Heart left ventricle (tissue), 16 donors: ENCODE measurements at regions not wholly inside any gene's neighbourhood (a gene's known extent, or its start where the extent isn't known, plus 50 kb on each side); places are given as distances from the start of the nearest gene placed in this dataset.

Source experiments
- ATAC-seq, 4 donors: fragments of 200-7000 bp; cut with Tn5 transposase; one replicate each; pipeline ENCODE4 v1.9.1; 2020 to 2022; ENCODE audit warnings: moderate library complexity in 4 of 4, mild to moderate bottlenecking in 3 of 4, moderate number of reproducible peaks in 1 of 4
- DNase-seq, 5 donors: peaks; one replicate each; pipeline ENCODE4 v3.0.0-alpha.2; 2020
- H3K27ac ChIP-seq, 12 donors: fragments of 200-600 bp; sonication (generic) in 4 of 12; one replicate each; pipeline versions ENCODE4 v1.5.0 to v1.8.0; 2016 to 2022; ENCODE audit warnings: mild to moderate bottlenecking in 2 of 12
- H3K27me3 ChIP-seq, 9 donors: fragments of 200-600 bp; sonication (generic) in 2 of 9; one replicate each; pipeline versions ENCODE4 v1.5.1 to v1.8.0; 2016 to 2022; ENCODE audit warnings: mild to moderate bottlenecking in 3 of 9
- H3K36me3 ChIP-seq, 9 donors: fragments of 200-600 bp; sonication (generic) in 2 of 9; one replicate each; pipeline versions ENCODE4 v1.5.0 to v1.8.0; 2018 to 2022; ENCODE audit warnings: mild to moderate bottlenecking in 2 of 9
- H3K4me1 ChIP-seq, 12 donors: fragments of 200-600 bp; sonication (generic) in 4 of 12; one replicate each; pipeline versions ENCODE4 v1.5.0 to v1.8.0; 2016 to 2022; ENCODE audit warnings: mild to moderate bottlenecking in 3 of 12
- H3K4me3 ChIP-seq, 12 donors: fragments of 200-600 bp; sonication (generic) in 4 of 12; one replicate each; pipeline versions ENCODE4 v1.5.0 to v1.8.0; 2017 to 2022; ENCODE audit warnings: mild to moderate bottlenecking in 9 of 12, moderate library complexity in 4 of 12
- H3K9me3 ChIP-seq, 12 donors: fragments of 200-600 bp; sonication (generic) in 4 of 12; one replicate each; pipeline versions ENCODE4 v1.5.0 to v1.8.0; 2016 to 2022; ENCODE audit warnings: mild to moderate bottlenecking in 1 of 12
- CTCF ChIP-seq, 12 donors: fragments of 200-600 bp; sonication (generic) in 4 of 12; IDR thresholded peaks; one replicate each; pipeline versions ENCODE4 v1.5.0 to v1.8.0; 2018 to 2022; ENCODE audit warnings: antibody characterized with exemption in 12 of 12, mild to moderate bottlenecking in 5 of 12
- POLR2A ChIP-seq, 2 donors: fragments of 450-650 bp; IDR thresholded peaks; one replicate each; pipeline ENCODE4 v1.6.1; 2017; ENCODE audit warnings: antibody characterized with exemption in 2 of 2, mild to moderate bottlenecking in 2 of 2, moderate library complexity in 2 of 2
- WGBS, 4 donors: extraction: QIAGEN DNeasy Blood & Tissue Kit in 2 of 4; methylation state at CpG; one replicate each; pipeline versions ENCODE4 v1.1.5 to v1.1.7; 2013 to 2018; 5-methylcytosine and 5-hydroxymethylcytosine counted together
- intact Hi-C, 10 donors: fragments of 100-400 bp; cut with DNase I; formaldehyde crosslinking; loops; one replicate each; pipeline versions ENCODE4 v1.11.1 to v1.14.2; 2022
- donor health status: ischemic (EF 13 %, LVEDD 7.1; RV severe dilation, severe dysfunction).
- donor health status: healthy with polysubstance abuse.
- donor health status: DM: no; HTN: yes; CAD: no.
- donor health status: DM: no; HTN: no; CAD: no.
- donor health status: ischemic (EF 25% LVEDD 6.9; RV normal size, moderate dysfunction).
- donor health status: ischemic (EF 25% LVEDD 5.7; RV mildly dilated, moderate dysfunction).
- donor health status: healthy.
- donor health status: DM: yes; HTN: yes; CAD: no.
- donor health status: ischemic (EF 35%, LVEDD 5.7; RV mildly dilated, moderate dysfunction).
- donor health status: nonischemic (EF 11% LVEDD 7.7; RV severe dilation, severe dysfunction).
- donor health status: DM: yes; HTN: yes; CAD: no.
- donor health status: PGD.
- donor health status: ischemic (EF 29% LVEDD 5.4; RV normal size, mild dysfunction).
- donor health status: nonischemic (EF 23%, LVEDD 6.1; RV moderate dilation, normal function).

DNA sequence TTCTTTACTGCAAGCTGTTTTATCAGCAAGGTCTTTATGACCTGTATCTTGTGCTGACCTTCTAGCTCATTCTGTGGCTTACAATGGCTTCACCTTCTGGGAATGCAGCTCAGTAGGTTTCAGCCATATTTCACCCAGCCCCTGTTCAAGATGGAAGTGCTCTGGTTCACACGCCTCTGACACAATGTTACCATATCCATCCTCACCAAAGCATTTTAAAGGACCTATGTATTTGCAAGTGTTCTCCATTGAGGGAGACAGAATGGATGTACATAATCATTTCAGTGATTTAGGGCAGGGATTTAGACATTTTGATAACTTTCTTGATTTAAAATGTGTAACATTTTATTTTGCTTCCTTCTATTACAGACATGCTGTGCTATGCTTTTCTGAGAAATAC lies 182.3 kb upstream of the FN1 start:
- Histone ChIP-seq H3K36me3 (no peaks in the 10 kb centered on the region), H3K4me1 (peaks cover 0 to 32% (median 5%) of the 10 kb centered on the region in 12 donors), H3K4me3 (no peak overlapping the region), H3K9me3 (peaks cover 0 to 5% (median 0%) of the 10 kb centered on the region in 12 donors), H3K27ac (no peak overlapping the region), H3K27me3 (no peaks in the 10 kb centered on the region)
- intact Hi-C loops, result no loop called here
- TF ChIP-seq CTCF (IDR thresholded peaks at IDR 0.05), result no peak
- no peak for TF ChIP-seq POLR2A (IDR thresholded peaks at IDR 0.05)
- WGBS, 4 donors, result 94 to 98% (median 95%) methylated on average over 1 of the region's 1 CpG
- ATAC-seq (no peak), DNase-seq (no peak)

DNA sequence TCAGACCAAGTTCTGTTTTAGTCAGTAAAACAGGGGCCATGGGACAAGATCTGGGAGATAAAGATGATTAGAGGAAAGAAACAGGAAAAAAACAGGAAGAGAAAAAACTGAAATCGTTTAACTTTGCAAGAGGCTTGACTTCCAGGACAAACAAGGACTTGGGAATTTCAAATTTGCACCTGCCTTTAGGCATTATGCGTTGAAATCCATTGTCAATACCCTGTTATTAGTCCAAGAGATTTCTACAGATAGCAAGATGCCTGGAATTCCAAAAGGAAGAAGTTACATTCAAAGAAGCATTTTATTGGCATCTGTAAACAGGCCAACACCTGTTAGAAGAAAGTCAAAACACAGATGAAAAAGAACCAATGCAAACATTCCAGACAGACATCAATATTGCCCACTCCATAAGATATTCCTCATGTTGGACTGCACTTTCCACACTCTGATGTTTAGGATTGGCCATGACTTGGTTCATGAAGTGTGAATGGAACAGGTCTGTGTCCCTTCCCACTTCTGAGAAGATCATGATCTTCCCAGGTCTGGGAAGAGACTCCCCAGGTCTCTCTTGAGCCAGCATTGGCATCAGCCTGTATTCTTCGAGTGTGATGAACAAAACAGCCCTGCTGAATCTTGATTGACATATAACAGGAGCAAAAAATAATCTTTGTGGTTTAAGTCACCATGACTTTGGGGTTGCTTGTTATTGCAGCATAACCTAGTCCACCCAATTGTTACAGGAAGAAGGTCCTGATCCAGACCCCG lies 181.4 kb upstream of the FN1 start:
- H3K9me3 ChIP-seq, result peaks cover 0 to 5% (median 0%) of the 10 kb centered on the region in 12 donors
- no peak overlapping the region for H3K27ac ChIP-seq
- intact Hi-C loops, result no loop called here
- H3K4me1 ChIP-seq, result peaks cover 0 to 40% (median 5%) of the 10 kb centered on the region in 12 donors
- H3K27me3 ChIP-seq, result no peaks in the 10 kb centered on the region
- H3K36me3 ChIP-seq, result no peaks in the 10 kb centered on the region
- DNase-seq (no peak), ATAC-seq (no peak)
- 75 to 83% (median 78%) methylated on average over 4 of the region's 4 CpGs for WGBS, 4 donors
- no peak overlapping the region for H3K4me3 ChIP-seq
- TF ChIP-seq CTCF (IDR thresholded peaks at IDR 0.05) (no peak), POLR2A (IDR thresholded peaks at IDR 0.05) (no peak)

DNA sequence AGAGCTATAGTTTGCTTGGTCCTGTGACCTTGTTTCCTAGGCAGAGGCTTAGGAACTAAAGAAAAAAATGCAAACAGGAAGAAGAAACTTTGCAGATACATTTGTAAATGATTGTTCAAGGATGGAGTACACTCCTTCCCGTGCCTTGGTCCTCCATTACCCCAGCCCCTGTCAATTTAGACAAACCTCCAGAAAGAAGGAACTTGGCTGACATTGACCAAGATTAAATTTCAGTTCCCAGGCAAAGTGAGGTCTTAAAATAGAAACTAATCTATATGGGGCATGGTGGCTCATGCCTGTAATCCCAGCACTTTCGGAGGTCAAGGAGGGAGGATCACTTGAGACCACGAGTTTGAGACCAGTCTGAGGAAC lies 179.9 kb upstream of the FN1 start:
- H3K27me3 ChIP-seq, result no peaks in the 10 kb centered on the region
- WGBS, 4 donors, result 63 to 68% (median 64%) methylated on average over 3 of the region's 3 CpGs
- TF ChIP-seq CTCF (IDR thresholded peaks at IDR 0.05) (no peak), POLR2A (IDR thresholded peaks at IDR 0.05) (no peak)
- intact Hi-C loops, result no loop called here
- H3K4me3 ChIP-seq, result no peak overlapping the region
- H3K36me3 ChIP-seq, result no peaks in the 10 kb centered on the region
- H3K27ac ChIP-seq, result no peak overlapping the region
- peaks cover 0 to 5% (median 0%) of the 10 kb centered on the region in 12 donors for H3K9me3 ChIP-seq
- ATAC-seq (no peak), DNase-seq (no peak)
- H3K4me1 ChIP-seq, result peaks cover 0 to 40% (median 5%) of the 10 kb centered on the region in 12 donors

DNA sequence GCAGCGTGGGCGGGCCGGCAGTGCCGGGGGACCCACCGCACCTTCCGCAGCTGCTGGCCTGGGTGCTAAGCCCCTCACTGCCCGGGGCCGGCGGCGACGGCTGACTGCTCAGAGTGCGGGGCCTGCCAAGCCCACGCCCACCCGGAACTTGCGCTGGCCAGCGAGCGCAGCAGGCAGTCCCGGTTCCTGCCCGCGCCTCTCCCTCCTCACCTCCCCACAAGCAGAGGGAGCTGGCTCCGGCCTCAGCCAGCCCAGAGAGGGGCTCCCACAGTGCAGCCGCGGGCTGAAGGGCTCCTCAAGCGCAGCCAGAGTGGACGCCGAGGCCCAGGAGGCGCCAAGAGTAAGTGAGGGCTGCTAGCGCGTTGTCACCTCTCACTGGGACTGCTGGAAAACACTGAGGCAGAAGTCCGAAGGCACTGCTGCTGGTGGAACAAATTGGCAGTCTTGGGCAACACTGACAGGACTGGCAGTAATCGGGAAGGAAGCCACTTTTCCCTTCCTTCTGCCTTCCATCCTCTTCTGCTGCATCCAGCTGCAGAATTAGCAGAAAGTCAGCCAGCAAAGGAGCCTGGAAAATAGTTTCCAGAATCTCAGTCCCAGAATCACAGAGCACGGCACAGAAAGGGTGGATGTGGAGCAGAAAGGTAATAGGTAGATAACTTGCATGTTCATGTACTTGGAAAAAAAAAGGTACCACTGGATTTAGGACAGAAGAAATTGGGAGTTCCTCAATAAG lies 179.4 kb upstream of the FN1 start:
- intact Hi-C loops, result no loop called here
- peaks cover 0 to 5% (median 0%) of the 10 kb centered on the region in 12 donors for H3K9me3 ChIP-seq
- DNase-seq, result peak in 1 of 5 donors; percentile 42
- TF ChIP-seq POLR2A (IDR thresholded peaks at IDR 0.05), result no peak
- TF ChIP-seq CTCF (IDR thresholded peaks at IDR 0.05), result no peak
- no peaks in the 10 kb centered on the region for H3K27me3 ChIP-seq
- WGBS, 4 donors, result 95 to 100% (median 97%) methylated on average over 6 to 32 of the region's 32 CpGs
- ATAC-seq, result no peak
- H3K4me1 ChIP-seq, result peaks cover 0 to 39% (median 5%) of the 10 kb centered on the region in 12 donors
- H3K36me3 ChIP-seq, result no peaks in the 10 kb centered on the region
- H3K4me3 ChIP-seq, result no peak overlapping the region
- H3K27ac ChIP-seq, result no peak overlapping the region
